ENCODE measurements at regions not wholly inside any gene's neighbourhood (a gene's known extent, or its start where the extent isn't known, plus 50 kb on each side); places are given as distances from the start of the nearest gene placed in this dataset.

- no peak for TF ChIP-seq CTCF (IDR thresholded peaks at IDR 0.05)
- no peak for TF ChIP-seq ZFX (IDR thresholded peaks at IDR 0.05; ENCODE audit: borderline replicate concordance)
Measured at GRCh38 chr15:54776410-54776809, 420.3 kb downstream of the RSL24D1 start.
